Endothelial cell of umbilical vein (primary cell): ENCODE measurements at regions not wholly inside any gene's neighbourhood (a gene's known extent, or its start where the extent isn't known, plus 50 kb on each side); places are given as distances from the start of the nearest gene placed in this dataset.

Experiments used
- BruUV-seq: library from RNA; stranded (reverse); fragments of 400-500 nt; replicated peaks from 2 replicates; lab custom pipeline; 2021; lab: Mats Ljungman, UMichigan
- CTCF ChIA-PET: fragments of 300-600, 350-600 bp; sonication (Branson Sonifier 250); formaldehyde crosslinking; loops from one replicate; lab custom pipeline; 2021; ENCODE audit warnings: antibody characterized with exemption, inconsistent platforms; lab: Charles Lee
- POLR2A ChIA-PET: fragments of 300-600, 350-600 bp; sonication (Branson Sonifier 250); formaldehyde crosslinking; loops from one replicate; lab custom pipeline; 2021; ENCODE audit warnings: antibody characterized with exemption, inconsistent platforms; lab: Charles Lee
- DNase-seq: peaks from one replicate; pipeline ENCODE4 v3.0.0-alpha.2; 2011; ENCODE audit warnings: low read depth, low spot score
- FAIRE-seq: peaks from 2 replicates; lab custom pipeline; 2011; peaks lifted over from hg19 to GRCh38; lab: Jason Lieb, UNC
- H2AFZ ChIP-seq: 2 replicates; pipeline ENCODE4 v1.6.0; 2012; ENCODE audit warnings: low read depth, low read length, control low read depth, inconsistent platforms
- H3K27ac ChIP-seq: 2 replicates; pipeline ENCODE4 v1.5.1; 2011; ENCODE audit warnings: low read depth, mild to moderate bottlenecking, control low read depth, low read length, moderate library complexity; ENCODE audit not compliant: insufficient read depth
- H3K27me3 ChIP-seq, 2 experiments: 2 replicates each; pipeline versions ENCODE4 v1.6.0 to v1.6.1; 2011; ENCODE audit warnings: low read length in 2 of 2, mixed read lengths in 1 of 2; ENCODE audit not compliant: control insufficient read depth in 2 of 2, insufficient read depth in 2 of 2
- H3K36me3 ChIP-seq, 2 experiments: 2 replicates in 1 of 2; 3 replicates in 1 of 2; pipeline ENCODE4 v1.5.1; 2011; ENCODE audit warnings: low read length in 2 of 2, mild to moderate bottlenecking in 1 of 2, moderate library complexity in 1 of 2; ENCODE audit not compliant: control insufficient read depth in 2 of 2, insufficient read depth in 2 of 2; ENCODE audit errors: extremely low read depth in 1 of 2
- H3K4me1 ChIP-seq: 3 replicates; pipeline ENCODE4 v1.5.1; 2011; ENCODE audit warnings: mild to moderate bottlenecking, low read length; ENCODE audit not compliant: control insufficient read depth, insufficient read depth; ENCODE audit errors: extremely low read depth
- H3K4me2 ChIP-seq: 2 replicates; pipeline ENCODE4 v1.6.1; 2011; ENCODE audit warnings: low read length, control low read depth, mixed read lengths; ENCODE audit not compliant: insufficient read depth
- H3K4me3 ChIP-seq, 3 experiments: fragments of 200-600 bp in 1 of 3; sonication (generic), shearing (Covaris generic) in 1 of 3; replicated peaks in 1 of 3; 2 replicates each; pipeline ENCODE4 v1.5.1; 2011 to 2016; ENCODE audit warnings: control low read depth in 3 of 3, low read length in 3 of 3, mild to moderate bottlenecking in 2 of 3, inconsistent platforms in 1 of 3, low read depth in 1 of 3, moderate library complexity in 1 of 3; ENCODE audit not compliant: insufficient read depth in 1 of 3
- H3K79me2 ChIP-seq: 2 replicates; pipeline ENCODE4 v1.6.0; 2012; ENCODE audit warnings: low read length, inconsistent platforms; ENCODE audit not compliant: control insufficient read depth, insufficient read depth
- H3K9ac ChIP-seq: replicated peaks from 2 replicates; pipeline ENCODE3; 2011; ENCODE audit warnings: low read length, control low read depth; ENCODE audit not compliant: insufficient read depth; ENCODE audit errors: extremely low read depth
- H3K9me1 ChIP-seq: replicated peaks from 3 replicates; pipeline ENCODE4 v1.6.0; 2011; ENCODE audit warnings: mild to moderate bottlenecking, low read length; ENCODE audit not compliant: control insufficient read depth, insufficient read depth; ENCODE audit errors: extremely low read depth
- H3K9me3 ChIP-seq: replicated peaks from 2 replicates; pipeline ENCODE4 v1.5.1; 2012; ENCODE audit warnings: low read length, inconsistent platforms; ENCODE audit not compliant: control insufficient read depth, insufficient read depth
- H4K20me1 ChIP-seq: replicated peaks from 2 replicates; pipeline ENCODE3; 2011; ENCODE audit warnings: mild to moderate bottlenecking, low read length; ENCODE audit not compliant: control insufficient read depth, insufficient read depth; ENCODE audit errors: extremely low read depth
- CTCF ChIP-seq, 2 donors: IDR thresholded peaks; 1 replicate in 1 of 2; 2 replicates in 1 of 2; pipeline ENCODE4 v1.5.1; 2011; ENCODE audit warnings: low read length in 2 of 2, mild to moderate bottlenecking in 2 of 2, moderate library complexity in 2 of 2, control low read depth in 1 of 2, inconsistent platforms in 1 of 2, low read depth in 1 of 2; ENCODE audit not compliant: insufficient read depth in 1 of 2; ENCODE audit errors: extremely low read depth in 1 of 2
- EZH2 ChIP-seq: IDR thresholded peaks from 2 replicates; pipeline ENCODE4 v1.6.1; 2012; ENCODE audit warnings: borderline replicate concordance, low read depth, mild to moderate bottlenecking, moderate library complexity, low read length, inconsistent platforms; ENCODE audit not compliant: severe bottlenecking
- FOS ChIP-seq: IDR thresholded peaks from 2 replicates; pipeline ENCODE4 v1.6.1; 2011; ENCODE audit warnings: mild to moderate bottlenecking, low read length, moderate library complexity, borderline replicate concordance; ENCODE audit not compliant: insufficient read depth
- GATA2 ChIP-seq: IDR thresholded peaks from 2 replicates; pipeline ENCODE4 v1.7.0; 2011; ENCODE audit warnings: low read depth, mild to moderate bottlenecking, moderate library complexity, mixed read lengths, low read length; ENCODE audit not compliant: insufficient read length, insufficient read depth
- JUN ChIP-seq: IDR thresholded peaks from 2 replicates; pipeline ENCODE4 v1.6.1; 2011; ENCODE audit warnings: borderline replicate concordance, low read depth; ENCODE audit not compliant: insufficient read length, insufficient read depth
- MAX ChIP-seq: IDR thresholded peaks from 2 replicates; pipeline ENCODE4 v1.6.1; 2011; ENCODE audit not compliant: insufficient read depth, insufficient read length
- MYC ChIP-seq: IDR thresholded peaks from one replicate; pipeline ENCODE4 v1.6.1; 2011; ENCODE audit warnings: mild to moderate bottlenecking, low read depth, low read length
- POLR2A ChIP-seq: IDR thresholded peaks from 2 replicates; pipeline ENCODE4 v1.6.1; 2012; ENCODE audit warnings: low read depth, mild to moderate bottlenecking, control low read depth, low read length
- POLR2AphosphoS5 ChIP-seq: IDR thresholded peaks from 2 replicates; pipeline ENCODE4 v1.6.1; 2012; ENCODE audit warnings: low read depth, mild to moderate bottlenecking, control low read depth, low read length, moderate library complexity; ENCODE audit not compliant: insufficient read depth
- dilution Hi-C: fragments of 300-500 bp; cut with MboI; formaldehyde crosslinking; loops from one replicate; pipeline ENCODE4 v1.15.0; 2019; ENCODE audit warnings: low sequenced_read_pairs; ENCODE audit not compliant: extremely low pct_ligation_motif_present
- intact Hi-C: fragments of 100-400 bp; cut with micrococcal nuclease; formaldehyde crosslinking; loops from one replicate; pipeline ENCODE4 v1.10.0; 2022

GRCh38 chr2:144328938-144329337 lies 191.0 kb downstream of the ZEB2 start:
- Histone ChIP-seq H3K9me1 (no peaks in the 10 kb centered on the region), H3K27me3 (no peaks in the 10 kb centered on the region), H3K9ac (no peak overlapping the region), H3K9me3 (no peaks in the 10 kb centered on the region), H3K27ac (no peak overlapping the region), H4K20me1 (no peaks in the 10 kb centered on the region), H3K4me3 (no peak overlapping the region), H3K79me2 (peaks cover 8% of the 10 kb centered on the region), H3K4me1 (peaks cover 15% of the 10 kb centered on the region), H3K4me2 (no peak overlapping the region), H2AFZ (no peak overlapping the region), H3K36me3 (no peaks in the 10 kb centered on the region)
- FAIRE-seq, result no peak
- ChIA-PET CTCF (no interaction called here), POLR2A (no interaction called here)
- intact Hi-C loops (no loop called here), dilution Hi-C loops (no loop called here)
- DNase-seq, result no peak
- BruUV-seq, result no TSS peak
- TF ChIP-seq GATA2, result no peak
- no peak for TF ChIP-seq MAX
- TF ChIP-seq POLR2AphosphoS5, result no peak
- TF ChIP-seq EZH2, result no peak
- no peak for TF ChIP-seq MYC
- no peak for TF ChIP-seq CTCF (IDR thresholded peaks at IDR 0.05; ENCODE audit: extremely low read depth in 1 of 2, insufficient read depth in 1 of 2, low read depth in 1 of 2, low read length in 2 of 2)
- no peak for TF ChIP-seq FOS
- no peak for TF ChIP-seq JUN
- no peak for TF ChIP-seq POLR2A
